HepG2 (cell line): ENCODE measurements at regions not wholly inside any gene's neighbourhood (a gene's known extent, or its start where the extent isn't known, plus 50 kb on each side); places are given as distances from the start of the nearest gene placed in this dataset.

ENCODE experiments used
- ARID2 ChIP-seq: sonication (generic); formaldehyde crosslinking; IDR thresholded peaks from 2 replicates; pipeline ENCODE4 v1.8.1; 2022; ENCODE audit warnings: mild to moderate bottlenecking, missing genetic modification reagents, borderline replicate concordance
- HNF4G ChIP-seq, 2 experiments: sonication (generic) in 1 of 2; formaldehyde crosslinking in 1 of 2; IDR thresholded peaks; 2 replicates each; pipeline versions ENCODE4 v1.4.0 to v1.6.1; 2011 to 2020; ENCODE audit warnings: borderline replicate concordance in 2 of 2, low read depth in 2 of 2, mild to moderate bottlenecking in 2 of 2, low read length in 1 of 2, missing genetic modification reagents in 1 of 2, moderate library complexity in 1 of 2
- PREB ChIP-seq: sonication (generic); formaldehyde crosslinking; IDR thresholded peaks from 2 replicates; pipeline ENCODE4 v1.4.0; 2020; ENCODE audit warnings: missing genetic modification reagents
- RARG ChIP-seq: sonication (generic); formaldehyde crosslinking; IDR thresholded peaks from 2 replicates; pipeline ENCODE4 v1.4.0; 2020; ENCODE audit warnings: low read depth, mild to moderate bottlenecking, missing genetic modification reagents
- SRF ChIP-seq: IDR thresholded peaks from 2 replicates; pipeline ENCODE4 v1.6.1; 2011; ENCODE audit warnings: mild to moderate bottlenecking, low read depth, low read length, moderate library complexity
- ZBTB10 ChIP-seq: sonication (generic); formaldehyde crosslinking; IDR thresholded peaks from 2 replicates; pipeline ENCODE4 v1.4.0; 2020; ENCODE audit warnings: missing genetic modification reagents, borderline replicate concordance
- ZBTB39 ChIP-seq: sonication (generic); formaldehyde crosslinking; IDR thresholded peaks from 2 replicates; pipeline ENCODE4 v1.5.0; 2020; ENCODE audit warnings: missing genetic modification reagents
- ZNF597 ChIP-seq: sonication (generic); formaldehyde crosslinking; IDR thresholded peaks from 2 replicates; pipeline ENCODE4 v1.5.0; 2020; ENCODE audit warnings: missing genetic modification reagents
- ZNF883 ChIP-seq: sonication (generic); formaldehyde crosslinking; IDR thresholded peaks from 2 replicates; pipeline ENCODE4 v1.5.1; 2020; ENCODE audit warnings: mild to moderate bottlenecking, missing genetic modification reagents; ENCODE audit errors: not compliant biosample characterization
- ZSCAN20 ChIP-seq: sonication (generic); formaldehyde crosslinking; IDR thresholded peaks from 2 replicates; pipeline ENCODE4 v1.4.0; 2020; ENCODE audit warnings: missing genetic modification reagents, mild to moderate bottlenecking, borderline replicate concordance

- no peak for TF ChIP-seq ZSCAN20 (CRISPR knock-in tag)
- TF ChIP-seq RARG = no peak
- TF ChIP-seq ZBTB39 = no peak
- TF ChIP-seq PREB = no peak
- TF ChIP-seq HNF4G (IDR thresholded peaks at IDR 0.05; ENCODE audit: borderline replicate concordance, low read depth, low read length) = no peak
- TF ChIP-seq HNF4G (CRISPR knock-in tag; IDR thresholded peaks at IDR 0.05; ENCODE audit: borderline replicate concordance, low read depth) = no peak
- no peak for TF ChIP-seq ZNF597
- no peak for TF ChIP-seq SRF
- no peak for TF ChIP-seq ZBTB10 (CRISPR knock-in tag)
- TF ChIP-seq ARID2 (CRISPR knock-in tag) = no peak
- no peak for TF ChIP-seq ZNF883 (CRISPR knock-in tag)
These were observed 74.5 kb upstream of the RFX8 start (continued) for GRCh38 chr2:101549371-101549770.
